DND-41 (cell line): ENCODE measurements at regions not wholly inside any gene's neighbourhood (a gene's known extent, or its start where the extent isn't known, plus 50 kb on each side); places are given as distances from the start of the nearest gene placed in this dataset.
"Not testable (repeated sequence)": the region's sequence is repeated elsewhere in the genome, so short reads cannot be mapped to it uniquely, and the experiment has no call there.

ENCODE experiments used
- CTCF ChIP-seq: IDR thresholded peaks from 2 replicates; pipeline ENCODE4 v1.5.1; 2012; ENCODE audit warnings: borderline replicate concordance, low read length, moderate library complexity, mild to moderate bottlenecking; ENCODE audit not compliant: poor library complexity, severe bottlenecking; ENCODE audit errors: extremely low read depth
- EZH2 ChIP-seq: IDR thresholded peaks from 3 replicates; pipeline ENCODE4 v1.6.1; 2012; ENCODE audit warnings: borderline replicate concordance, low read depth, mild to moderate bottlenecking, moderate library complexity, low read length, inconsistent platforms; ENCODE audit not compliant: severe bottlenecking

DNA sequence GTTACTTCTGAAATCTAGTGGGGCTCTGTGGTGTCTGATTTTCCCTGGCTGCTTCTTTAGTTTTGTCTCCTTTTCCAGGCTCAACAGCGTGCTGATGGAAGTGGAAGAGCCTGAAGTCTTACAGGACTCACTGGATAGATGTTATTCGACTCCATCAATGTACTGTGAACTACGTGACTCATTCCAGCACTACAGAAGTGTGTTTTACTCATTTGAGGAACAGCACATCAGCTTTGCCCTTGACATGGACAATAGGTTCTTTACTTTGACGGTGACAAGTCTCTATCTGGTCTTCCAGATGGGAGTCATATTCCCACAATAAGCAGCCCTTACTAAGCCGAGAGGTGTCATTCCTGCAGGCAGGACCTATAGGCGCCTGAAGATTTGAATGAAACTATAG lies 51.1 kb downstream of the NBPF8 start:
- not testable (repeated sequence) for TF ChIP-seq CTCF, EZH2
